ENCODE measurements at regions not wholly inside any gene's neighbourhood (a gene's known extent, or its start where the extent isn't known, plus 50 kb on each side); places are given as distances from the start of the nearest gene placed in this dataset.

DNA sequence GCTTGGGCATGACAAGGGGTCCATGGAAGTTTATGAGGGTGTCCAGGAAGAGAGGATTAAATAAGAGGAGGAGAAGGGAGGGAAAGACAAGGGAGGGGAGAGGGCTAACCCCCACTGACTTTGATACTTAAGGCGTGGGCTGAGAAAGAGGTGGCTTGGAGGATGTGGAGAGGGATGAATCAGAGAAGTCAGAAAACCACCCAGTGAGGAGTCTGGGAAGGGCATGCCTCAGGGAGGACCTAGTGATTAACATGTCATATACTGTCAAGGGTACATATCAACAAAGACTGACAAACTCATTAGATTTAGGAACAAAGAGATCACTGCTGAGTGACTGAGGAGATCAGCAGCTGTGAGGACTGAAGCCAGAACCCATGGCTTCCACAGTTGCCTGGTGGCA is 145.4 kb downstream of the IRX5 start:
- no peak overlapping the region for H3K4me3 ChIP-seq (ENCODE audit: low read length)
- ATAC-seq (no peak), DNase-seq (no peak)
- H3F3A ChIP-seq (ENCODE audit: low read length, unreplicated experiment) = no peaks in the 10 kb centered on the region
- no peaks in the 10 kb centered on the region for H3K36me3 ChIP-seq (ENCODE audit: low read depth, low read length)
- H3K9me3 ChIP-seq (ENCODE audit: low read length) = no peaks in the 10 kb centered on the region
- H3K4me2 ChIP-seq (ENCODE audit: low read length) = no peak overlapping the region
- H3K27me3 ChIP-seq (ENCODE audit: low read length) = no peaks in the 10 kb centered on the region
- CTCF ChIA-PET = no interaction called here
- POLR2A ChIA-PET (ENCODE audit: unreplicated experiment) = no interaction called here
- H3K27ac ChIP-seq (ENCODE audit: low read length) = no peak overlapping the region
- H3K4me1 ChIP-seq (ENCODE audit: insufficient read depth, low read length) = no peaks in the 10 kb centered on the region
- no peak overlapping the region for H2AFZ ChIP-seq (ENCODE audit: low read length)
- intact Hi-C loops (cut with micrococcal nuclease) = no loop called here
- no peaks in the 10 kb centered on the region for H3K9me2 ChIP-seq (replicated peaks; ENCODE audit: low read length)
- H3K9ac ChIP-seq (ENCODE audit: low read length) = no peak overlapping the region
- no TSS peak for BruUV-seq (replicated peaks)
- TF ChIP-seq, protein P1, sequence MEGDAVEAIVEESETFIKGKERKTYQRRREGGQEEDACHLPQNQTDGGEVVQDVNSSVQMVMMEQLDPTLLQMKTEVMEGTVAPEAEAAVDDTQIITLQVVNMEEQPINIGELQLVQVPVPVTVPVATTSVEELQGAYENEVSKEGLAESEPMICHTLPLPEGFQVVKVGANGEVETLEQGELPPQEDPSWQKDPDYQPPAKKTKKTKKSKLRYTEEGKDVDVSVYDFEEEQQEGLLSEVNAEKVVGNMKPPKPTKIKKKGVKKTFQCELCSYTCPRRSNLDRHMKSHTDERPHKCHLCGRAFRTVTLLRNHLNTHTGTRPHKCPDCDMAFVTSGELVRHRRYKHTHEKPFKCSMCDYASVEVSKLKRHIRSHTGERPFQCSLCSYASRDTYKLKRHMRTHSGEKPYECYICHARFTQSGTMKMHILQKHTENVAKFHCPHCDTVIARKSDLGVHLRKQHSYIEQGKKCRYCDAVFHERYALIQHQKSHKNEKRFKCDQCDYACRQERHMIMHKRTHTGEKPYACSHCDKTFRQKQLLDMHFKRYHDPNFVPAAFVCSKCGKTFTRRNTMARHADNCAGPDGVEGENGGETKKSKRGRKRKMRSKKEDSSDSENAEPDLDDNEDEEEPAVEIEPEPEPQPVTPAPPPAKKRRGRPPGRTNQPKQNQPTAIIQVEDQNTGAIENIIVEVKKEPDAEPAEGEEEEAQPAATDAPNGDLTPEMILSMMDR (conservative IDR thresholded peaks at IDR 0.05; ENCODE audit: low read depth, low read length) = no peak
- TF ChIP-seq EZH2phosphoT487 (IDR thresholded peaks at IDR 0.05; ENCODE audit: borderline replicate concordance, low read length) (no peak), EZH2 (IDR thresholded peaks at IDR 0.05; ENCODE audit: low read length, unreplicated experiment) (no peak)
- H3K79me2 ChIP-seq (ENCODE audit: low read length) = no peaks in the 10 kb centered on the region
- no peaks in the 10 kb centered on the region for H4K20me1 ChIP-seq (ENCODE audit: low read length)

GRCh38 chr16:55077266-55077665 is 146.6 kb downstream of the IRX5 start:
- DNase-seq = no peak
- ChIA-PET POLR2A (ENCODE audit: unreplicated experiment) (no interaction called here), CTCF (no interaction called here)
- Histone ChIP-seq H3K4me3 (ENCODE audit: low read length) (no peak overlapping the region), H3K79me2 (ENCODE audit: low read length) (no peaks in the 10 kb centered on the region), H3K27ac (ENCODE audit: low read length) (no peak overlapping the region), H2AFZ (ENCODE audit: low read length) (no peak overlapping the region), H3F3A (ENCODE audit: low read length, unreplicated experiment) (no peaks in the 10 kb centered on the region), H3K9me2 (replicated peaks; ENCODE audit: low read length) (no peaks in the 10 kb centered on the region), H3K4me2 (ENCODE audit: low read length) (no peak overlapping the region), H3K9ac (ENCODE audit: low read length) (no peak overlapping the region), H3K27me3 (ENCODE audit: low read length) (no peaks in the 10 kb centered on the region), H3K36me3 (ENCODE audit: low read depth, low read length) (no peaks in the 10 kb centered on the region), H3K9me3 (ENCODE audit: low read length) (no peaks in the 10 kb centered on the region), H3K4me1 (ENCODE audit: insufficient read depth, low read length) (no peaks in the 10 kb centered on the region), H4K20me1 (ENCODE audit: low read length) (no peaks in the 10 kb centered on the region)
- BruUV-seq (replicated peaks) = no TSS peak
- intact Hi-C loops (cut with micrococcal nuclease) = no loop called here
- TF ChIP-seq EZH2 (IDR thresholded peaks at IDR 0.05; ENCODE audit: low read length, unreplicated experiment) (no peak), EZH2phosphoT487 (IDR thresholded peaks at IDR 0.05; ENCODE audit: borderline replicate concordance, low read length) (no peak)
- TF ChIP-seq, protein P1 (conservative IDR thresholded peaks at IDR 0.05; ENCODE audit: low read depth, low read length) = no peak
- no peak for ATAC-seq

DNA sequence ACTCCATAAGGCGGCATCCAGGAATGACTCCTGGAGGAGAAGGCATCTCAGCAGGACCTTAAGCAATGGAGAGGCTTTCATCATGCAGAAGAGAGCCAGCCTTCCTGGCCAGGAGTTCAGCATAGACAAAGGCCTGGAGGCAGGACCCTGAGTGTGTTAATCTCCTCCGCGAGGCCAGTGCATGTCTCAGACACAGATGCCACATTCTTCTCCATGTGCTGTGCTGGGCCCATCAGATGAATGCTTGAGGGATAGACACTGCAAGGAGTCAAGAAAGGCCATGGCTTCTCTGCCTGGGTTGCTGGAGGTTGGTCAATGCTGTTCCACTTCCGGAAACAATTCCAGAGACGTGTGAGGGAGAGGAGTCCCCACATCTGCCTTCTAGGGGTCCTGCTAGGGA is 147.5 kb downstream of the IRX5 start:
- no peaks in the 10 kb centered on the region for H3K36me3 ChIP-seq (ENCODE audit: low read depth, low read length)
- H4K20me1 ChIP-seq (ENCODE audit: low read length) = no peaks in the 10 kb centered on the region
- no peak for ATAC-seq
- H3K4me2 ChIP-seq (ENCODE audit: low read length) = no peak overlapping the region
- DNase-seq = no peak
- no peak overlapping the region for H2AFZ ChIP-seq (ENCODE audit: low read length)
- H3K9ac ChIP-seq (ENCODE audit: low read length) = no peak overlapping the region
- H3K4me3 ChIP-seq (ENCODE audit: low read length) = no peak overlapping the region
- no peaks in the 10 kb centered on the region for H3K79me2 ChIP-seq (ENCODE audit: low read length)
- H3F3A ChIP-seq (ENCODE audit: low read length, unreplicated experiment) = no peaks in the 10 kb centered on the region
- no peaks in the 10 kb centered on the region for H3K27me3 ChIP-seq (ENCODE audit: low read length)
- H3K9me2 ChIP-seq (replicated peaks; ENCODE audit: low read length) = no peaks in the 10 kb centered on the region
- BruUV-seq (replicated peaks) = no TSS peak
- CTCF ChIA-PET = no interaction called here
- no peaks in the 10 kb centered on the region for H3K4me1 ChIP-seq (ENCODE audit: insufficient read depth, low read length)
- H3K9me3 ChIP-seq (ENCODE audit: low read length) = no peaks in the 10 kb centered on the region
- POLR2A ChIA-PET (ENCODE audit: unreplicated experiment) = no interaction called here
- TF ChIP-seq EZH2phosphoT487 (IDR thresholded peaks at IDR 0.05; ENCODE audit: borderline replicate concordance, low read length) = no peak
- TF ChIP-seq EZH2 (IDR thresholded peaks at IDR 0.05; ENCODE audit: low read length, unreplicated experiment) = no peak
- TF ChIP-seq, protein P1 (conservative IDR thresholded peaks at IDR 0.05; ENCODE audit: low read depth, low read length) = no peak
- no peak overlapping the region for H3K27ac ChIP-seq (ENCODE audit: low read length)
- intact Hi-C loops (cut with micrococcal nuclease) = no loop called here
